Gastrocnemius medialis (tissue), 4 donors: ENCODE measurements at regions not wholly inside any gene's neighbourhood (a gene's known extent, or its start where the extent isn't known, plus 50 kb on each side); places are given as distances from the start of the nearest gene placed in this dataset.

ENCODE experiments used
- ATAC-seq, 2 donors: fragments of 150-250 bp; one replicate each; pipeline ENCODE4 v1.9.1; 2016
- DNase-seq, 2 donors: peaks; one replicate each; pipeline ENCODE4 v3.0.0-alpha.2; 2019
- H3K27ac ChIP-seq, 4 donors: fragments of 200-600 bp; sonication (generic); 1 replicate in 1 of 4; 2 replicates in 3 of 4; pipeline ENCODE4 v1.5.1; 2016 to 2018; ENCODE audit warnings: mild to moderate bottlenecking in 2 of 4, moderate library complexity in 1 of 4
- H3K27me3 ChIP-seq, 3 donors: fragments of 200-600 bp; sonication (generic) in 2 of 3; 1 replicate in 1 of 3; 2 replicates in 2 of 3; pipeline versions ENCODE4 v1.5.1 to v1.6.0; 2016 to 2019; ENCODE audit warnings: mild to moderate bottlenecking in 1 of 3, moderate library complexity in 1 of 3
- H3K36me3 ChIP-seq, 2 donors: fragments of 200-600 bp; sonication (generic) in 1 of 2; one replicate each; pipeline ENCODE4 v1.5.1; 2017 to 2018
- H3K4me1 ChIP-seq, 2 donors: fragments of 200-600 bp; sonication (generic) in 1 of 2; one replicate each; pipeline ENCODE4 v1.5.1; 2016 to 2017; ENCODE audit warnings: mild to moderate bottlenecking in 2 of 2
- H3K4me3 ChIP-seq, 4 donors: fragments of 200-600 bp; sonication (generic) in 3 of 4; 1 replicate in 1 of 4; 2 replicates in 3 of 4; pipeline ENCODE4 v1.5.1; 2016 to 2019; ENCODE audit warnings: mild to moderate bottlenecking in 2 of 4
- H3K9me3 ChIP-seq, 3 donors: fragments of 200-600 bp; sonication (generic) in 2 of 3; 1 replicate in 1 of 3; 2 replicates in 2 of 3; pipeline ENCODE4 v1.5.1; 2016 to 2019
- POLR2A ChIP-seq, 2 donors: fragments of 450-650 bp; IDR thresholded peaks; one replicate each; pipeline ENCODE4 v1.6.1; 2017; ENCODE audit warnings: antibody characterized with exemption in 2 of 2, mild to moderate bottlenecking in 2 of 2, moderate library complexity in 2 of 2
- in situ Hi-C, 4 donors: fragments of 200-750 bp; cut with MboI; loops; one replicate each; pipeline versions ENCODE4 v1.15.0 to v1.8.0; 2017; ENCODE audit warnings: low sequenced_read_pairs in 4 of 4
- intact Hi-C: fragments of 100-400 bp; cut with DNase I; formaldehyde crosslinking; loops from one replicate; pipeline ENCODE4 v1.15.1; 2023; ENCODE audit warnings: low total_unique reads
- TF ChIP-seq, protein P1 (sequence below), 5 experiments: fragments of 450-650 bp in 3 of 5; fragments of 200-600 bp in 2 of 5; sonication (generic) in 2 of 5; IDR thresholded peaks in 4 of 5; conservative IDR thresholded peaks in 1 of 5; 1 replicate in 4 of 5; 2 replicates in 1 of 5; pipeline ENCODE4 v1.5.1; 2016 to 2019; ENCODE audit warnings: antibody characterized with exemption in 5 of 5, mild to moderate bottlenecking in 3 of 5, moderate library complexity in 3 of 5

GRCh38 chr10:111273235-111273634 is 196.4 kb downstream of the ADRA2A start:
- TF ChIP-seq, protein P1, sequence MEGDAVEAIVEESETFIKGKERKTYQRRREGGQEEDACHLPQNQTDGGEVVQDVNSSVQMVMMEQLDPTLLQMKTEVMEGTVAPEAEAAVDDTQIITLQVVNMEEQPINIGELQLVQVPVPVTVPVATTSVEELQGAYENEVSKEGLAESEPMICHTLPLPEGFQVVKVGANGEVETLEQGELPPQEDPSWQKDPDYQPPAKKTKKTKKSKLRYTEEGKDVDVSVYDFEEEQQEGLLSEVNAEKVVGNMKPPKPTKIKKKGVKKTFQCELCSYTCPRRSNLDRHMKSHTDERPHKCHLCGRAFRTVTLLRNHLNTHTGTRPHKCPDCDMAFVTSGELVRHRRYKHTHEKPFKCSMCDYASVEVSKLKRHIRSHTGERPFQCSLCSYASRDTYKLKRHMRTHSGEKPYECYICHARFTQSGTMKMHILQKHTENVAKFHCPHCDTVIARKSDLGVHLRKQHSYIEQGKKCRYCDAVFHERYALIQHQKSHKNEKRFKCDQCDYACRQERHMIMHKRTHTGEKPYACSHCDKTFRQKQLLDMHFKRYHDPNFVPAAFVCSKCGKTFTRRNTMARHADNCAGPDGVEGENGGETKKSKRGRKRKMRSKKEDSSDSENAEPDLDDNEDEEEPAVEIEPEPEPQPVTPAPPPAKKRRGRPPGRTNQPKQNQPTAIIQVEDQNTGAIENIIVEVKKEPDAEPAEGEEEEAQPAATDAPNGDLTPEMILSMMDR (IDR thresholded peaks at IDR 0.05 in 4 of 5, conservative IDR thresholded peaks at IDR 0.05 in 1 of 5) = no peak
- no peak for TF ChIP-seq POLR2A (IDR thresholded peaks at IDR 0.05)
- in situ Hi-C loops = no loop called here
- intact Hi-C loops = no loop called here
- DNase-seq (no peak), ATAC-seq (no peak)
- Histone ChIP-seq H3K36me3 (no peaks in the 10 kb centered on the region), H3K27me3 (peaks cover 0 to 2% (median 0%) of the 10 kb centered on the region in 3 donors), H3K4me3 (no peak overlapping the region), H3K27ac (no peak overlapping the region), H3K9me3 (no peaks in the 10 kb centered on the region), H3K4me1 (no peaks in the 10 kb centered on the region)

- H3K4me3 ChIP-seq = no peak overlapping the region
- TF ChIP-seq, protein P1 (IDR thresholded peaks at IDR 0.05 in 4 of 5, conservative IDR thresholded peaks at IDR 0.05 in 1 of 5) = no peak
- TF ChIP-seq POLR2A (IDR thresholded peaks at IDR 0.05) = no peak
- intact Hi-C loops (no loop called here), in situ Hi-C loops (no loop called here)
- no peaks in the 10 kb centered on the region for H3K36me3 ChIP-seq
- H3K4me1 ChIP-seq = no peaks in the 10 kb centered on the region
- DNase-seq (no peak), ATAC-seq (no peak)
- peaks cover 0 to 2% (median 0%) of the 10 kb centered on the region in 3 donors for H3K27me3 ChIP-seq
- no peak overlapping the region for H3K27ac ChIP-seq
- no peaks in the 10 kb centered on the region for H3K9me3 ChIP-seq
Observed at GRCh38 chr10:111273635-111274034, 196.8 kb downstream of the ADRA2A start.

- no peaks in the 10 kb centered on the region for H3K9me3 ChIP-seq
- H3K27me3 ChIP-seq = no peaks in the 10 kb centered on the region
- TF ChIP-seq, protein P1 (IDR thresholded peaks at IDR 0.05 in 4 of 5, conservative IDR thresholded peaks at IDR 0.05 in 1 of 5) = no peak
- no peak for TF ChIP-seq POLR2A (IDR thresholded peaks at IDR 0.05)
- H3K27ac ChIP-seq = no peak overlapping the region
- H3K4me1 ChIP-seq = no peaks in the 10 kb centered on the region
- ATAC-seq = no peak
- DNase-seq = no peak
- in situ Hi-C loops = no loop called here
- intact Hi-C loops = no loop called here
- H3K36me3 ChIP-seq = no peaks in the 10 kb centered on the region
- H3K4me3 ChIP-seq = no peak overlapping the region
Observed at GRCh38 chr10:111275091-111275490, 198.3 kb downstream of the ADRA2A start.

GRCh38 chr10:111277661-111278060 is 200.8 kb downstream of the ADRA2A start:
- intact Hi-C loops (no loop called here), in situ Hi-C loops (no loop called here)
- Histone ChIP-seq H3K36me3 (no peaks in the 10 kb centered on the region), H3K4me1 (no peaks in the 10 kb centered on the region), H3K27me3 (no peaks in the 10 kb centered on the region), H3K9me3 (no peaks in the 10 kb centered on the region), H3K4me3 (no peak overlapping the region), H3K27ac (no peak overlapping the region)
- DNase-seq (no peak), ATAC-seq (no peak)
- TF ChIP-seq, protein P1 (IDR thresholded peaks at IDR 0.05 in 4 of 5, conservative IDR thresholded peaks at IDR 0.05 in 1 of 5) = no peak
- no peak for TF ChIP-seq POLR2A (IDR thresholded peaks at IDR 0.05)

GRCh38 chr10:111278266-111278665 is 201.4 kb downstream of the ADRA2A start:
- Histone ChIP-seq H3K27me3 (no peaks in the 10 kb centered on the region), H3K27ac (no peak overlapping the region), H3K9me3 (no peaks in the 10 kb centered on the region), H3K4me1 (no peaks in the 10 kb centered on the region), H3K36me3 (no peaks in the 10 kb centered on the region), H3K4me3 (no peak overlapping the region)
- intact Hi-C loops (no loop called here), in situ Hi-C loops (no loop called here)
- TF ChIP-seq, protein P1 (IDR thresholded peaks at IDR 0.05 in 4 of 5, conservative IDR thresholded peaks at IDR 0.05 in 1 of 5) = no peak
- TF ChIP-seq POLR2A (IDR thresholded peaks at IDR 0.05) = no peak
- no peak for DNase-seq
- no peak for ATAC-seq
